HG02623 (cell line): ENCODE measurements at regions not wholly inside any gene's neighbourhood (a gene's known extent, or its start where the extent isn't known, plus 50 kb on each side); places are given as distances from the start of the nearest gene placed in this dataset.

ENCODE experiments used
- ATAC-seq: cut with Tn5 transposase; IDR thresholded peaks from one replicate; pipeline ENCODE4 v1.9.1; 2021; ENCODE audit warnings: moderate library complexity; ENCODE audit not compliant: unreplicated experiment

GRCh38 chr2:133837441-133838094, 269.3 kb upstream of the NCKAP5 start:
- ATAC-seq, result no peak

DNA sequence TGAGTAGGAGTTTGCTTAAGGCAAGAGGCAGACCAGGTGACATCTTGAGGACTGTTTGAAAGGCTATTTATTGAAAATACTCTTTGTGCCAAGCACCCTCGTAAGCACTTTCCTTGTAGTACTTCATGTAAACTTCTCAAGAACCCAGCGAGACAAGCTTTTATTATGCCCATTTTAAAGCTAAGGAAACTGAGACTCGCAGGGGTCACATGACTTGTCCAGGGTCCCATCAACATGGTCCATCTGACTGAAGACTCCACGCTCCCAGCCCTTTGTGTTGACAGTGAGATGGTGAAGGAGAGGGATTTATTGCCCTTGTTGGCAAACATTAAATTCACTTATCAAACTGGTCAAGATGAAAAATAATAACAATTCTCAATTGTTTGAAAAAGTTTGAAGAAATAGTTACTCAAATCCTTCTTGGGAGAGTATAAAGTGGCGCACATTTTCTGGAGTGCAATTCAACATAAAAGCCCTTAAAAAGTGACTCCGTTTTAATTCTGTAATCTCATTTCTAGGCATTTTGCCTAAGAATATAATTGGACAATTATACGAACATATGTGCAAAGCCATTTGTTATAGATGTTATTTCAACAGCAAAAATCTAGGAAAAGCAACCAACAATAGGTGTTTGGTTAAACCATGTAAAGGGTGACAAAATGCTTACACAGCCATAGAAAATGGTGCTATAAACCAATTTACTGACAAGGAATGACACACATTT, 270.5 kb upstream of the NCKAP5 start:
- ATAC-seq, result no peak

DNA sequence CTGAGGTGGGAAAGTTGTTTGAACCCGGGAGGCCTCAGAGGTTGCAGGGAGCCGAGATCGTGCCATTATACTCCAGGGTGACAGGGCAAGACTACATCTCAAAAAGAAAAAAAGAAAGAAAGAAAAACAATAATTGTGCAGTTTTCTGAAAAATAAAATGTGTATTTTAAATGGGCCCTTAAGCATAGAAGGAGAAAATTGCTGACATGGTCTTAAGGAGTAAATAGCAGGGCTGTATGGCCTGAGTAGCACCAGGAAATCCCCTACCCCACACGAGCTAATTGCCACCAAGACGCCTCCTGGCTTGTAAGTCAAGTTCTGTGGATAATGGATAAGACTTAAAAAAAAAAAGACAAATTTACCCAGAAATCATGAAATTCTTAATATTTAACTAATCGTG, 271.4 kb upstream of the NCKAP5 start:
- ATAC-seq, result no peak

GRCh38 chr2:133840761-133841160, 272.5 kb upstream of the NCKAP5 start:
- ATAC-seq, result no peak

GRCh38 chr2:133841900-133842299, 273.6 kb upstream of the NCKAP5 start:
- no peak for ATAC-seq

DNA sequence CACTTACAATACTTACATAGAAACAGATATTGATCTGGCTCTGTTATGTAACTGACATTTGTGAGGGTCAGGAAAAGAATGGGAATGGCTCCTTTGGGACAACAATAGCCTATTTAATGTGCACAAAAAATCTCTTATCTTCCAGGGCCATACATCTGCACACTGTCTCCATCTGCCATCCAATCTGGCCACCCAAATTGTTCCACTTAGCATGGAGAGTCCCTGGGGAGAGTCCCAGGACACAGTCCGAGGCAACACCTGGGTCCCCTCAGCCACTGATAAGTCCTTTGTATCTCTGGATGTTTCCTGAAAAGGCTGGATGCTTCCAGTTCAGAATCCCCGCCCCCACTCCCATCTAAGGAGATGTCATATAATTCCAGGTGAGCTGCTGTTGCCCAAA, 274.2 kb upstream of the NCKAP5 start:
- ATAC-seq, result no peak

- ATAC-seq, result no peak
Measured at GRCh38 chr2:133843091-133843490, 274.8 kb upstream of the NCKAP5 start.

DNA sequence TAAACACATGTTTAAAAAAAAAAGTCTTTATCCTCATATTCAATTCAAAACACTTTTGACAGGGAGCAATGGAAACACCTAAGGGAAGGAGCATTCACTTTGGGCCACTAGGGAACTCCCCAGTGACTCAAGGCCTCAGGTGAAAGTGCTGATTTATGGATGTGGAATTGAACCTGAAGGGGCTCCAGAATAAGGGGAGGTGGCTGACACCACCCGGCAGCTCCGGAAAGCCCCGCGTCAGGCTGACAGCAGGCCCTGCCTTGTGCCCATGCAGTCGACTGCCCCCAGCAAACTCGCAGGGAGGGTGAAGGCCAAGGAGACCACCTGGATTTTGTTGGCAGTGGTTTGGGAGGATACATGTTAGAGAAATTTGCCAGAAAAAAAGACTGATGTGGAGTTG, 275.3 kb upstream of the NCKAP5 start:
- ATAC-seq, result no peak

DNA sequence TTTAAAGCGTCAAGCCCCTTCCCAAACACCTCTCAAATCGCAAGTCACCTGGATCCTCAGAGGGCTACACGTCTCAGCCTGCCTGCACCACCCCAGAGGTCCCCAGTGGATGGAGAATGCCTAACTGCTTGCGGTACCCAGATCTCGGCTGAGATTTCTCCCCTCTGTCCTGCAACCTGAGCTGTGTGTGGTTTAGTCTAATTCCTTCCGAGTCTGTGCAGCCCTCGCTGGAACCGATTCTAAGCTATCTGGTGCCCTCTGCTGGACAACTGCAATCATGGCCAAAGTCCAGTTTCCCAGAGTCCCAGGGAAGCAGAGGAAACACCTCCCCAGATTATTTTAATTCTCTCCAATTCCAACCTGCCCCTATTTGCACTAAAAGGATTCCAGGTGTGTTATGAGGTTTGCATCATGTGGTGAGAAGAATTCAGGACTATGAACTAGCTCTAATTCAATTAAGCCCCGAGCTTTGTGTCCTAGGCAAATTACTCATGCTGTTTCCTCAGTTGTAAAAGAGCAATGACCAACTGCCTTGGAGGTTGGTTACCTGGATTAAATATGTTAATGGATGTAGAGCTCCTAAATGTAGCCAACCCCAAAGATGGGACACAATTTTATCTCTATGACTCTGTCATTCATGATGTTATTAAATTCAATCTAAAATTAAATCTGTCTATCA, 276.1 kb upstream of the NCKAP5 start:
- ATAC-seq, result peak; percentile 67

- ATAC-seq, result no peak
Measured at GRCh38 chr2:133846476-133846875, 278.2 kb upstream of the NCKAP5 start.

DNA sequence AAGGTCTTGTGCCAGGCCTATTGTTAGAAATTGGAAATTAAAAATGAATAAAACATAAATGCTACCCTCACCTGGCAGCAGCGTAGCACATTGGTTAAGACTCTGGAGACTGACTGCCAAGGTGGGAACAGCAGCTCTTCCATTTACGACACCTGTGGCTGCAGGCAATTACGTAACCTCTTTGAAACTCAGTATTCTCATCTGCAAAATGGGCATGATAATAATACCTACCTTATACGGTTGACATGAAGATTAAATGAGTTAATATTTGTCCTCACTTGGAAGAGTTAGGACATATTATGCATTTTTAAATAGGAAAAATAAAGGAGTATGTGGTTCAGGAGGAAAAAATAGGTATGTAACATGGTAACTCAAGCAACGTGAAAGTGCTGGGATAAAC, 279.3 kb upstream of the NCKAP5 start:
- ATAC-seq, result no peak

DNA sequence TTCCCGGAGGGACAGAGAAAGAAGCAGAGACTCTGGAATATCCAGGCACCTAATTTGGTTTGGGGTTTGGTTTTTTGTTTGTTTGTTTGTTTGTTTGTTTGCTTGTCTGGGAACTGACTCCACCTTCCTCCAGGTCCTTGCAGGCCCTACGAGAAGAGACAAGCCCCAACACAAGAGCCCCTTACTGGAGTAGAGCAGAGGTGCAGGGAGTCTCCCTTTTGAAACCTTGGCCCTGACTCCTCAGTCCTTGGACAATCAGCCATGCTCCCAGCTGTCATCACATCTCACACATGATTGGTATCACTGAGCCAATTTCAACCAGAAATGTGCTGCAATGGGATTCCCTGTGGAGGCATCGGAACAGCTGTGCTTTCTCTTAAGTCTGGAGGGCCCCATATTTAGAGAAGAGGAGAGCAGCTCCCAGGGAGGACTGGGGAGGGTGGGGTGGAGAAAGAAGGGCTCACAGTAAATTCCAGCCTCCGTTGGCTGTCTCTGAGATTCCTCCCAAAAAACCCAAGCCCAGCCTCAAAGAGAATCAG, 279.9 kb upstream of the NCKAP5 start:
- ATAC-seq, result no peak

GRCh38 chr2:133849341-133849740, 281.1 kb upstream of the NCKAP5 start:
- no peak for ATAC-seq

- ATAC-seq, result no peak
Measured at GRCh38 chr2:133854603-133855200, 286.4 kb upstream of the NCKAP5 start.

DNA sequence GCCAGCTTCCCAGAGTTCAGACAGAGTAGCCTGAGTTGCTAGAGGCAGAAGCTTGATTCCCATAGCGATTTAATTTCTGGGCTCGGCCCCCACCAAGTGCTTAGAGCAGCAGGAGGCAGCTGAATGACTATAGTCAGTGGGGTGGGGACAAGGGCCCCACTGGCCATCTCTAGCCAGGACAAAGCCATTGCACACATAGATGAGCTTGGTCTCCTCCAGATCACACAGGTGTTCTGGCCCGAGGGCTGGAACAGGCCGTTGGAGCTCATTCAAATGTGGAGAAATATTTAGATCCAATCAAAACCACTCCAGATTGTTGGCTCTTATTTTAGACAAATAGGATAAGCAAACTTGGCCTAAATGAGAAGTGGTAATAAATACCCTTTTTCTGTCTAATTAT, 287.3 kb upstream of the NCKAP5 start:
- ATAC-seq, result no peak

GRCh38 chr2:133856678-133857077, 288.4 kb upstream of the NCKAP5 start:
- no peak for ATAC-seq

- no peak for ATAC-seq
Measured at GRCh38 chr2:133859578-133859977, 291.3 kb upstream of the NCKAP5 start.

DNA sequence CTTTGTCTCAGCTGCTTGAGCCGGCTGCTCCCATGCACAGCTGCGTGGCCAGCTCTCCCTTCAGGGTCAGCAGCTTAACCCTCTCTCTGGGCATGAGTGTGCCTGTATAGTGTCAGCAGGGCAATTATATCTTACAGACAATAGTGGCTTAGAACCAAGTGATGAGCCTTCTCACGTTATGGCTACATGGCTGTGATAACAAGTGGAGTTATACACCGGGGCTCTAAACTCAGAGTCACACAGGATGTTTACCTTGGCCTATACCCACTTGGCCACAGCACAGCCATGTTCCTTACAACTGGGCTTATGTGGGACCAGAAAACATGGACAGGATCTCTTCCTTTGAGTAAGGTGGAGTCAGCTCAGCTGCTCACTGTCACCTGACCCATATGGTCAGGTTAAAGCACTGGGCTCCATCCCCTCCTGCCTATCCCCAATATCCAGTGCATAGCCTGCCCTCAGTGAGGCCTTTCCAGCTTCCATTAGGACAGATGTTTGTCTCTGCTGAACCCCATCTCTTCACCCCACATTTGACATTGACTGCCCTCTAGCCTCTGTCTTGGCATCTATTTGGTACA, 294.2 kb upstream of the NCKAP5 start:
- no peak for ATAC-seq

GRCh38 chr2:133863106-133863800, 295.0 kb upstream of the NCKAP5 start:
- no peak for ATAC-seq

DNA sequence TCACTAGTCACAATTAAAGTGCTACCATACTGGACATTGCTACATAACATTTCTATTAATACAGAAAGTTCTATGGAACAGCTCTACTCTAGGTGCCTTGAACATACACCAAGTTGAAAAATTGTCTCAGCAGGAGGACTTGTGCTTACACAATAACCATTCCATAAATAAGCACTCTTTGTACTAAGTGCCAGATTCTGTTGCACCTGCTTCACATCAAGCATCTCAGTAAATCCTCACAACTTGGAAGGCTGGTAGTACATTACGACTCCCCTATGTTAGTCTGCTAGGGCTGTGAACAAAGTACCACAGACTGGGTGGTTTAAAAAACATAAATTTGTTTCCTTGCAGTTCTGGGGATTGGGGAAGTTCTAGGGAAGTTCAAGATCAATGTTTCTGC, 296.9 kb upstream of the NCKAP5 start:
- no peak for ATAC-seq

GRCh38 chr2:133867166-133867565, 298.9 kb upstream of the NCKAP5 start:
- ATAC-seq, result no peak
